ENCODE measurements at regions not wholly inside any gene's neighbourhood (a gene's known extent, or its start where the extent isn't known, plus 50 kb on each side); places are given as distances from the start of the nearest gene placed in this dataset.
"Not testable (repeated sequence)": the region's sequence is repeated elsewhere in the genome, so short reads cannot be mapped to it uniquely, and the experiment has no call there.

DNA sequence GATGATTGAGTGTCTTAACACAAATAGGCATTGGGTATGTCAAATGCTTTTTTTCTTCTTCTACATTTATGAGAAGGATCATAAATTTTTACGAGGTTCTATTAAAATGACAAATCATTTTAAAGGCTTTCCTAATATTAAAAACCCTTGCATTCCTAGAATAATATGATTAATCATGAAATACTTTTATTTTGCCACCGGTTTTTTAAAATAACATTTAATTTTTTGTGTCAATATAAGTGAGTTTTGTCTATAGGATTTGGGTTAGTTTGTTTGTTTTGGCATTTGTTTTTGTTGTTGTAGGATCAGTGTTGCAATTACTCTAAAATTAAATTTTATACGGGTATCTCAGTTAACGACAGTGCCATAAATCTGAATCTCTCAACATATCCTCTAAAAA lies 169.7 kb upstream of the STK26 start:
- DNase-seq (no peak), ATAC-seq (no peak)
- intact Hi-C loops (cut with DNase I), result no loop called here

DNA sequence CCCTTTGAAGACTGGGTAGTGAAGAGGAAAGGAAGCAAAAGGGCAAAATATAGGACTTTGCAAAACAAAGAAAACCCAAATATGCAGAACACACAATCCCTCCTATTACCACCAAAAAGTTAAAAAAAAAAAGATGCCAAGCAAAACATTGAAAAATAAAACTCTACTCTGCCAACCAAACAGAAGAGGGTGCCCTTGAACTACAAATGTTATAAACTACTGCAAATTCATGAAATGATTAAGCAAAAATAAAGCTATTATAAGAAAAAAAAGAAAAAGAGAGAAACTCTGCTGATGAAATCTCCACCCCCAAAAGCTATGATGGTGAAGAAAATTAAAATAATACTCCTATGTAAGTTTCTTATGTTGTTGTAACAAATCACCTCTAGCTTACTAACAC lies 168.5 kb upstream of the STK26 start:
- intact Hi-C loops (cut with DNase I), result no loop called here
- DNase-seq (no peak), ATAC-seq (no peak)

DNA sequence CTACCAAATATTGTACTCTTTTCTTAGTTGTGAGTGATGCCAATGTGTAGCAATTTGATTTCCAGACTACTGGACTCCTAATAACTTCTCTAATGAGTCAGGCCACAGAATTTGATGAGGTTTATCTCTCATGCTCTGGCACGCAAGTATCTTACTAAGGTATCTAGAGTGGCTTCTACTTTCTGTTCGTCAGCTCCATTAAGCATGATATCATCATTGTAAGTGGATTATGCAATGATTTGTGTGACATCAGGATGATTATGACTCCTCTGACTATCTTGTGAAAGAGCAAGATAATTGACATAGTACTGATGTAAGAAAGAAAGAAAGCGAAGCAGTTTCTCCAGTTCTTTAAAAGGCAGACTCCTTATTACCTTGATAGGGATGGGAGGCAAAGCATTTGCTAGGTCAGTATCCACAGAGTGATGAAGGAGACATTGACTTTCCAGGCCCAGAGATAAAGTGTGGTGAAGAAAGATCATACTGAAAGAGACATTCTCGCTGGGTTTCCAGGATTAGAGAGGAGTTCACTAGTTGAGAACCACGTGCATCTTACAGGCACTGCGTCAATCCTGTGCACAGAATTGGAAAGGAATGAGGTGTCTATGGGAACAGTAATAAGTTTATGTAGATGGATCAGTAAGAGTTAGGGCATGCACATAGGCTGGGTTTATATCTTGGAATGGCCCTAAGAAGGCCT lies 161.9 kb upstream of the STK26 start:
- DNase-seq (no peak), ATAC-seq (no peak)
- intact Hi-C loops (cut with DNase I), result no loop called here

DNA sequence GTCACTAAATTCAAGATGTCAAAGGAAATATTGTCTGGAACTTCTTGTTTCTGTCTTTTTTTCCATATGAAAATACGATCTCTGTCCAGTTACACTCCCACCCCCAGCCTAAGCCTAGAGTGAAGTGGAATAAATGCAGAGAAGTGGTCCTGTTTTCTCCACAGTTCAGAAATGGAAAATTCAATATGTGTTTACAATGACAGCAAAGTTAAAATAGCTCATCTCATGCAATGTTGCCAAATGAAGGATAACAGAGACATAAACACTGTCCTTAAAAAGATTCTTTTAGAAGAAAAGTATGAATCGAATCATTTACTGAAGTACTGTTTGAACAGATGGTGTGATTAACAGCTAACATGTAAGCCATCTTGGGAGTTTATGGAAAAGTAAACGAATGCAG lies 160.8 kb upstream of the STK26 start:
- DNase-seq (no peak), ATAC-seq (no peak)
- intact Hi-C loops (cut with DNase I), result no loop called here

DNA sequence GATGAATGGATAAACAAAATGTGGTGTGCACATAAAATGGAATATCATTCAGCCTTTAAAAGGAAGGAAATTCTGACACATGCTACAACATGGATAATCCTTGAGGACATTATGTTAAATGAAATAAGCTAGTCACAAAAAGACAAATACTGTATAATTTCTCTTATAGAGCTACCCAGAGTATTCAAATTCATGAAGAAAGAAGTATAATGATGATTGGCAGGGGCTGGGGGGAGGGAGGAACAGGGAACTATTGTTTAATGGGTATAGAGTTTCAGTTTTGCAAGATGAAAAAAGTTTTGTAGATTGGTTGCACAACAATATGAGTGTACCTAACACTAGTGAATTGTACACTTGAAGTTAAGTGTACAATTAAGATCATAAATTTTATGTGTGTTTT lies 153.9 kb upstream of the STK26 start:
- no peak for ATAC-seq
- intact Hi-C loops (cut with DNase I), result no loop called here
- DNase-seq, result no peak

DNA sequence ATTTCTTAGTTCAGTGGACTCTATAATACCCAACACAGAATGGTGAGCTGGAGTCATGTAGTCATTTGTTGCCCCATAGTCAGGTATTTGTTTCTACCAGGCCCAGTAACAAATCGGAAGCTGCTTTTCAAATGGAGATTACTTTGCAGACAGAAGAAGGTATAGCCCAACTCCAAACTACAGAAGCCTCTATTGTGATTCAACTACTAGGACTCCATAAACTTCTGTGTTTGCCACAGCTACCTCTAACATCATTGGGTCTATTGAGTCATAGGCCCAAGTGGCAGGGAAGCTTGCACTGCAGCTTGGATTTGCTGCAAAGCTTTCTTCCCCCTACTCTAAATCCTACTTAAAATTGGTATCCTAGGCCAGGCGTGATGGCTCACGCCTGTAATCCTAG lies 148.8 kb upstream of the STK26 start:
- ATAC-seq (no peak), DNase-seq (no peak)
- intact Hi-C loops (cut with DNase I), result no loop called here

DNA sequence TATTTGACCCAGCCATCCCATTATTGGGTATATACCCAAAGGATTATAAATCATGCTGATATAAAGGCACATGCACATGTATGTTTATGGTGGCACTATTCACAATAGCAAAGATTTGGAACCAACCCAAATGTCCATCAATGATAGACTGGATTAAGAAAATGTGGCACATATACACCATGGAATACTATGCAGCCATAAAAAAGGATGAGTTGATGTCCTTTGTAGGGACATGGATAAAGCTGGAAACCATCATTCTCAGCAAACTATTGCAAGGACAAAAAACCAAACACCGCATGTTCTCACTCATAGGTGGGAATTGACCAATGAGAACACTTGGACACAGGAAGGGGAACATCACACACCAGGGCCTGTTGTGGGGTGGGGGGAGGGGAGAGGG lies 147.3 kb upstream of the STK26 start:
- ATAC-seq; intact Hi-C loops (cut with DNase I); DNase-seq: not testable (repeated sequence)

DNA sequence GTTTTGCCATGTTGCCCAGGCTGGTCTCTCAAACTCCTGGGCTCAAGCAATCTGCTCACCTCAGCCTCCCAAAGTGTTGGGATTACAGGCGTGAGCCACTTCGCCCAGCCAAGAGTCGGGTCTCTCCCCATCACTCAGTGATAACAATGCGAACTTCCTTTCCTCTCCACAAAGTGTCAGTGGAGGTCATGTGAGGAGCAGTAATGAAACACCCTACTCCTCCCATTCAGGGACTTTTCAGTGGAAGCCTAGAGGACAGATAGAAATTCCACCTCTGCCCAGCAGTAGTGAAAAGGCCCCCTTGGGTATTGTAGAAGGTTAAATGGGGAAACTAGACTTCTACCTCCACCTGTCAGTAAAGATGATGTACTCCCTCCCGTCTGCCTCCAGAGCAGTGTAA lies 141.9 kb upstream of the STK26 start:
- intact Hi-C loops (cut with DNase I), result no loop called here
- DNase-seq, result no peak
- ATAC-seq, result no peak

DNA sequence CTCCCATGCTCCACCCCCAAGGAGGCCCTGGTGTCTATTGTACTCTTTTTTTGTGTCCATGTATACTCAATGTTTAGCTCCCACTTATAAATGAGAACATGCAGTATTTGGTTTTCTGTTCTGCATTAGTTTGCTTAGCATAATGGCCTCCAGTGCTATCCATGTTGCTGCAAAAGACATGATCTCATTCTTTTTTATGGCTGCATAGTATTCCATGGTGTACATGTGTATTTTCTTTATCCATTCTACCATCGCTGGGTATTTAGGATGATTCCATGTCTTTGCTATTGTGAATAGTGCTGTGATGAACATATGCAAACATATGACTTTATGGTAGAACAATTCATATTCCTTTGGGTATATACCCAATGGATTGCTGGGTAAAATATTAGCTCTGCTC lies 138.1 kb upstream of the STK26 start:
- ATAC-seq; intact Hi-C loops (cut with DNase I); DNase-seq: not testable (repeated sequence)

DNA sequence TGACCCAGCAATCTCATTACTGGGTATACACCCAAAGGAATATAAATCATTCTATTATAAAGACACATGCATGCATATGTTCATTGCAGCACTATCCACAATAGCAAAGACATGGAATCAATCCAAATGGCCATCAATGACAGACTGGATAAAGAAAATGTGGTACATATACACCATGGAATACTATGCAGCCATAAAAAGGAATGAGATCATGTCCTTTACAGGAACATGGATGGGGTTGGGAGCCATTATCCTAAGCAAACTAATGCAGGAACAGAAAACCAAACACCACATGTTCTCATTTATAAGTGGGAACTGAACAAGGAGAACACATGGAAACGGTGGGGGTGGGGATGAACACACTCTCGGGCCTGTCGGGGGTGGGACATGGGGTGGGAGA lies 129.2 kb upstream of the STK26 start:
- DNase-seq; intact Hi-C loops (cut with DNase I); ATAC-seq: not testable (repeated sequence)

DNA sequence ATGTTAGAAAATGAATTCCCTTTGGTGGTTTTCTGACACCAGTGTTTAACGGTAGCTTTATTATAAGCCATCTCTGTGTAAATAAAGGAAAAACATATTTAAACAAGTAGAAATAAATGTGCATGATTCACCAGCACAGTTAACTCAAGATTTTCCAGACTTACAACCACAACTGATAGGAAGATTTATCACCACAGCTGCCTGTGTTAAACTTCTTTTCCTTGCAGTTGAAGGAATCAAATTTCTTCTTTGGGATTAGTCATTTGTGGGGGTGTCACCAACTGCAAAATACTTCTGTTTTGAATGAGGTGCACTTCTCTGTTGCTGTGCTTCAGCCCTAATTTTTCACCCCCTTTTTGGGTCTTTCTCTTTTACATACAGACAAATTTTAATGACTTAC lies 128.1 kb upstream of the STK26 start:
- intact Hi-C loops (cut with DNase I), result no loop called here
- no peak for DNase-seq
- ATAC-seq, result no peak

DNA sequence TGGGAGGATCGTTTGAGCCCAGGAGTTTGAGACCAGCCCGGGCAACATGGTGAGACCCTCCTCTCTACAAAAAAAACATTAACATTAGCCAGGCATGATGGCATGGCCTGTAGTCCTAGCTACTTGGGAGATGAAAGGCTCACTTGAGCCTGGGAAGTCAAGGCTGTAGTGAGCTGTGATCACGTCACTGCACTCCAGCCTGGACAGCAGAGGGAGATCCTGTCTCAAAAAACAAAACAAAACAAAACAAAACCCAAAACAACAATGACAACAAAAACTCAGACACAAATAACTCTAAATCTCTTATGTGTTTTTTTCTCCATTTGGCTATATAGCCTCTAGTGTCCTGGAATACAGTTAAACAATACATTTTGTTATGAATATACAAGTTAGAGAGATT lies 127.3 kb upstream of the STK26 start:
- ATAC-seq, result no peak
- intact Hi-C loops (cut with DNase I), result no loop called here
- no peak for DNase-seq

DNA sequence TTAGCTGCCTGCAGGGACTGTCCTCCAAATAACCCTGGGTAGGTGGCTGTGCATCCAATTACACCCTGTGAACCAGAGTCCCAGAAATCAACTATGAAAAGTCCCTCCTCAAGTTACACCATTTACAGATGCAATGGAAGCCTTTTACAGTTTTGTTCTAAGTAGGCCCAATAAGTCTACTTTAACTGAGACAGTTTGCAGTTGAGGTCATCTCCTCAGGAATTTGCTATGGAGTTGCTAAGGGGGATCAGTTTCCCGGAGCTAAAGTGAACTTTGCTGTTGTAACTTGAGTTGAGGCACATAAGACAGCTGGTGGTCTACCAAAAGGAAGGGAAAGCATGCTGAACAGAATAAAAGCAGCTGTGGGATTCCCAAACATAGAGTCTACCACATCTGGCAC lies 121.6 kb upstream of the STK26 start:
- intact Hi-C loops (cut with DNase I), result no loop called here

DNA sequence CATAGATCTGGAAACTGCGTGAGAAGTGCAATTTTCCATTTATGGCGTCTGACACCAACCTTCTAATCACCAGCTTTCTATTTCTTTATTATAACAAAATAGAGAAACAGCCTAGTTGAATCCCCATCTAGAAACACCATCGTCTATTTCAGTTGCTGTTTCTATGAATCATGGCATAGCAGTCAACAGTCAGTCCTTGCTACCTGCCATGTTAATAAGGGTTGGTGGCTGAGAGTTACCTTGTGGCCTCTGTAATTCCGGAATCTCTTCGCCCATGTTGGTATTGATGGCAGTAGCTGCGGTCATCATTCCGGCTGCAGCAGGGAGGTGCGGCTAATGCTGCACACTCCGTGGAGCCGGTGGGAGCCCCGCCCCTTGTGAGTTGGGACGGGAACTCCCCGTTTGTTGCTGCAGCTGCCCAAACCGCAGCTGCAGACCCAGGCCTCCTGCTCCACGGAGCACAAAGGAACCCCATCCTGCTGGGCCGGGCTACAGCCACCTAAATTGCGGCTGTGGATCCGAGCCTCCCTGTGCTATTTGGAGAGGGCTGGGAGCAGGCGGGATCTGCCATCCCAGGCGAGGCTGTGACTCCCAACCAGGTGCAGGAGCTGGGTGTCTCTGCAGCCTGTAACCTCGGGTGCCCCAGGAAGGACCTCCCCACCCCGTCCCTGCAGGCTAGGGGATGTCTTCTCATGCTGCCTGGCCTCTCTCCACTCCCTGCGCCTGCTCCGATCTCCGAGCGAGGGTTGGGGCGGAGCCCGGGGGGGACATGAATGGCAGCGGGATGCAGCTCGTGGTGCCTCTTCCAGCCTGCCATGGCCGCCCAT lies 115.4 kb upstream of the STK26 start:
- intact Hi-C loops (cut with DNase I), result no loop called here
- DNase-seq (no peak), ATAC-seq (no peak)

More for the DNA sequence above, 121.6 kb upstream of the STK26 start:
- no peak for DNase-seq
- no peak for ATAC-seq

DNA sequence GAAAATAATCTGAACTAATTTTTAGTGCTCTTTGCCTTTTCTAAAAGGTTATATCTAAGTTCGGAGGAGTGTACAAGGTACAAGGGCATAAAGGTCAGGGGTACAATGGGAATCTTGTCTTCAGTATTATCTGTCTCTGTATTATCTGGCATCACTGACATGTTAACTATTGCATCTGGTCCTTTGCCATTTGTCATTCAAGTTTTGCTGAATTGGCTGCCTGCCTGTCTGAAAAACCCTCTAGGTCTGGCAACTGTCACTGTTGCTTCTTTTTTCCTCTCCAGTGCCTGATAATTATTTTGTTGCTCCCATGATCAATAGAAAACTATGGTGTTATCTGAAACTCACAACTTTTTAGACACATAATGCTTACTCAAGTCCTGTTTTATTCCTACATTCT lies 112.5 kb upstream of the STK26 start:
- no peak for ATAC-seq
- DNase-seq, result no peak
- intact Hi-C loops (cut with DNase I), result no loop called here

DNA sequence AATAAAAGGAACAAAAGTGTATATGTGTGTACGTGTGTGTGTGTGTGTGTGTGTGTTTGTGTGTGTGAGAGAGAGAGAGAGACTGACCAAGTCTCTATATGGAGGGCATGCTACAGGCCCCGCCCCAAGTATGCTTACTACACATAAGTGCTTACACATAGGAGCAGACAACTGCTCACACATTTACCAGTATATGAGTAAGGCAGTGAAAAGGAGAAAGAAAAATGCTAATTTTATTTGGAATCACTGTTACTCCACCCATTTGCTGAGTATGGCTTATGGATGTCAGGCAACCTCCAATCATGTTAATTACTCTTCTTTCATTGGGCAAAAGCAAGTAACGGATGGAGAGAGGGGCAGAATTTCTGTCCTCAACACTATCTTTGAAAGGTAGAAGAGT lies 107.6 kb upstream of the STK26 start:
- ATAC-seq, result no peak
- intact Hi-C loops (cut with DNase I), result no loop called here
- DNase-seq, result no peak

DNA sequence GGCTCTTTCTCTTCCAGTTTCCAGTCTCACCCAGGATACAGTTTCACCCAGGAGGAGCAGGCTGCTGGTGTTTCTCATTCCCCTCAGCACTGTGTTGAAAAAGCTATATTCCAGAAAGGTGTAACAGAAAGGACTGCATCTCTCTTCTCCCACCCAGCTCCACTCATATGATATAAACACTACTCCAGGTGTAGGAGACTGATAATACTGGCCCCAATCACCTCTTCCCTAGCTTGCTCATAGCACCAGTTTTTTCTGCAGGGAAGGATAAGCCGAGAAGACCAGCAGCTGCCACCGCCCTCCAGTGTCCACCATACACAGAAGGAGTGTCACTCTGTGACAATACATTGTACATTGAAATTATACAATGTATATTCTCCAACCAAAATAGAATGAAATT lies 105.5 kb upstream of the STK26 start:
- no peak for DNase-seq
- intact Hi-C loops (cut with DNase I), result no loop called here
- no peak for ATAC-seq

DNA sequence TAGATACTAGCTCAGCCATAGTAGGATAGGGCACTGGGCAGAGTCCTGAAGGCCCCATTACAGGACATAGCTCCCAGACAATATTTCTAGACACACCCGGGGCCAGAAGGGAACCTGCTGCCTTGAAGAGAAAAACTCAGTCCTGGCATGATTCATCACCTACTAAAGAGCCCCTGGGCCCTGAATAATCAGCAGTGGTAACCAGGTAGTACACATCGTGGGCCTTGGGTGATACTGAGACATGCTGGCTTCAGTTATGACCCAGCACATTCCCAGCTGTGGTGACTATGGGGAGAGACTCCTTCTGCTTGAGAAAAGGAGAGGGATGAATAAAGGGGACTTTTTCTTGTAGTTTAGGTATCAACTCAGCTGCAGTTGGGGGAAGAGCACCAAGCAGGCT lies 104.3 kb upstream of the STK26 start:
- DNase-seq, result no peak
- intact Hi-C loops (cut with DNase I), result no loop called here
- ATAC-seq, result no peak

DNA sequence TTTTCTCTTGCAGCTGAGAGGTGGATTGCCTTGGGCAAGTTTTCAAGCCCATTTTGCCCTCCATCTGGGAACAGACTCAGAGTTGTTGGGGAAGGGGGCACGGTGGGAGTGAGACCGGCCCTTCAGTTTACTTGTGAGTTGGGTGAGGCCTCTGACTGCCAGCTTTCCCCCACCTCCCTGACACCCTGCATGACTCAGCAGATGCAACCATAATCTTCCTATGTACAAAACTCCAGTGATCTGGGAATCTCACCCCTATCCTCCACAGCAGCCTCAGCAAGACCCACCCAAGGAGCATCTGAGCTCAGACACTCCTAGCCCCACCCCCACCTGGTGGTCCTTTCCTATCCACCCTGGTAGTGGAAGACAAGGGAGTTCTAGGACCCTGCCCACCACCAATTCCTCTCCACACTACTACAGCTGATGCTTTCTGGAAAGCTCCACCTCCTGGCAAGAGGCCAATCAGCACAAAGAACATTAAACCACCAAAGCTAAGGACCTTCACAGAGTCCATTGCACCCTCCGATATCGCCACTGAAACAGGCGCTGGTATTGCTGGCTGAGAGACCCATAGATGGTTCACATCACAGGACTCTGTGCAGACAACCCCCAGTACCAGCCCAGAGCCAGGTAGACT lies 99.4 kb upstream of the STK26 start:
- intact Hi-C loops (cut with DNase I), result no loop called here
- ATAC-seq (no peak), DNase-seq (no peak)

DNA sequence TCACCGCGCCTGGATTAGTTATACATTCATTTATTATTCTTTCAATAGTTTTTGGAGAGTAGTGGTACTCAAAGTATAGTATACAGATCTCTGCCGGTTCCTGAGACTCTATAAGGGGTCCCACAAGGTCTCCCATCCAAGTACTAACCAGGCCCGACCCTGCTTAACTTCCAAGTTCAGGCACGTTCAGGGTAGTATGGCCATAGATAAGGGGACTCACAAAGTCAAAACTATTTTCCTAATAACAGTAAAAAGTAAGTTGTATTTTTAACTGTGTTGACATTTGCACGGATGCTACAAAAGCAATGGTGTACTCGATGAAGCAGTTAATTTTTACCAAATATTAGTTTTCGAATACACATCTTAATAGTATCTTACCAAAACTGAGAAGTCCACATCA lies 84.4 kb upstream of the STK26 start:
- DNase-seq (no peak), ATAC-seq (no peak)
- intact Hi-C loops (cut with DNase I), result no loop called here

DNA sequence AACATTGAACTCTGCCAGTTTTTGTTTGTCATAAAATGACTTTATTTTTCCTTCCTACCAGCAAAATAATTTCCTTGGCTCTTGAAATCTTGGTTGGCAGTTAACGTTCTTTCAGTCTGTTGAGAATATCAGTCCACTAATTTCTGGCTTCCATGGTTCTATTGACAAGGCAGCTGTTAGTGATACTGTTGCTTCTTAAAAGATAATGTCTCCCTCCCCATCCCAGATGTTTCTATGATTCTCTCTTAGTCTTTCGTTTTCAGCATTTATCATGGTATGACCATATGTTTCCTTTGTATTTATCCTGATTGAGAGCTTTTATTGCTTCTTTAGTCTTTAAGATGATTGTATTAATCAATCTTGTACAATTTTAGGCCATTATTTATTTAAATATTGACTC lies 81.1 kb upstream of the STK26 start:
- ATAC-seq, result no peak
- DNase-seq, result no peak
- intact Hi-C loops (cut with DNase I), result no loop called here
